ENCODE measurements at regions not wholly inside any gene's neighbourhood (a gene's known extent, or its start where the extent isn't known, plus 50 kb on each side); places are given as distances from the start of the nearest gene placed in this dataset.

- TF ChIP-seq, protein P1, sequence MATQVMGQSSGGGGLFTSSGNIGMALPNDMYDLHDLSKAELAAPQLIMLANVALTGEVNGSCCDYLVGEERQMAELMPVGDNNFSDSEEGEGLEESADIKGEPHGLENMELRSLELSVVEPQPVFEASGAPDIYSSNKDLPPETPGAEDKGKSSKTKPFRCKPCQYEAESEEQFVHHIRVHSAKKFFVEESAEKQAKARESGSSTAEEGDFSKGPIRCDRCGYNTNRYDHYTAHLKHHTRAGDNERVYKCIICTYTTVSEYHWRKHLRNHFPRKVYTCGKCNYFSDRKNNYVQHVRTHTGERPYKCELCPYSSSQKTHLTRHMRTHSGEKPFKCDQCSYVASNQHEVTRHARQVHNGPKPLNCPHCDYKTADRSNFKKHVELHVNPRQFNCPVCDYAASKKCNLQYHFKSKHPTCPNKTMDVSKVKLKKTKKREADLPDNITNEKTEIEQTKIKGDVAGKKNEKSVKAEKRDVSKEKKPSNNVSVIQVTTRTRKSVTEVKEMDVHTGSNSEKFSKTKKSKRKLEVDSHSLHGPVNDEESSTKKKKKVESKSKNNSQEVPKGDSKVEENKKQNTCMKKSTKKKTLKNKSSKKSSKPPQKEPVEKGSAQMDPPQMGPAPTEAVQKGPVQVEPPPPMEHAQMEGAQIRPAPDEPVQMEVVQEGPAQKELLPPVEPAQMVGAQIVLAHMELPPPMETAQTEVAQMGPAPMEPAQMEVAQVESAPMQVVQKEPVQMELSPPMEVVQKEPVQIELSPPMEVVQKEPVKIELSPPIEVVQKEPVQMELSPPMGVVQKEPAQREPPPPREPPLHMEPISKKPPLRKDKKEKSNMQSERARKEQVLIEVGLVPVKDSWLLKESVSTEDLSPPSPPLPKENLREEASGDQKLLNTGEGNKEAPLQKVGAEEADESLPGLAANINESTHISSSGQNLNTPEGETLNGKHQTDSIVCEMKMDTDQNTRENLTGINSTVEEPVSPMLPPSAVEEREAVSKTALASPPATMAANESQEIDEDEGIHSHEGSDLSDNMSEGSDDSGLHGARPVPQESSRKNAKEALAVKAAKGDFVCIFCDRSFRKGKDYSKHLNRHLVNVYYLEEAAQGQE (IDR thresholded peaks at IDR 0.05; ENCODE audit: low read depth), result no peak
- TF ChIP-seq ZBTB7A (IDR thresholded peaks at IDR 0.05; ENCODE audit: low read depth) (no peak), EP300 (IDR thresholded peaks at IDR 0.05; ENCODE audit: borderline replicate concordance) (no peak), TAF1 (IDR thresholded peaks at IDR 0.05; ENCODE audit: low read depth) (no peak), YY1 (IDR thresholded peaks at IDR 0.05; ENCODE audit: low read depth) (no peak), TEAD4 (IDR thresholded peaks at IDR 0.05) (no peak)
- TF ChIP-seq, protein P2, sequence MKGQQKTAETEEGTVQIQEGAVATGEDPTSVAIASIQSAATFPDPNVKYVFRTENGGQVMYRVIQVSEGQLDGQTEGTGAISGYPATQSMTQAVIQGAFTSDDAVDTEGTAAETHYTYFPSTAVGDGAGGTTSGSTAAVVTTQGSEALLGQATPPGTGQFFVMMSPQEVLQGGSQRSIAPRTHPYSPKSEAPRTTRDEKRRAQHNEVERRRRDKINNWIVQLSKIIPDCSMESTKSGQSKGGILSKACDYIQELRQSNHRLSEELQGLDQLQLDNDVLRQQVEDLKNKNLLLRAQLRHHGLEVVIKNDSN (IDR thresholded peaks at IDR 0.05), result no peak
- TF ChIP-seq, protein P3, sequence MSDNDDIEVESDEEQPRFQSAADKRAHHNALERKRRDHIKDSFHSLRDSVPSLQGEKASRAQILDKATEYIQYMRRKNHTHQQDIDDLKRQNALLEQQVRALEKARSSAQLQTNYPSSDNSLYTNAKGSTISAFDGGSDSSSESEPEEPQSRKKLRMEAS (IDR thresholded peaks at IDR 0.05), result no peak
Observed at GRCh38 chr15:47003568-47003967, 713.7 kb upstream of the SEMA6D start.
